BLaER1 treated with 17β-estradiol and CSF1 and Interleukin-3, amounts not matched to agents 10 nM and 100 nM (cell line): ENCODE measurements at regions not wholly inside any gene's neighbourhood (a gene's known extent, or its start where the extent isn't known, plus 50 kb on each side); places are given as distances from the start of the nearest gene placed in this dataset.

ENCODE experiments used
- H3K27ac ChIP-seq, 11 experiments: shearing (Covaris generic); formaldehyde crosslinking; 2 replicates each; pipeline ENCODE4 v1.8.1; 2022
- H3K27me3 ChIP-seq, 11 experiments: shearing (Covaris generic); formaldehyde crosslinking; 2 replicates each; pipeline ENCODE4 v1.8.1; 2022
- H3K36me3 ChIP-seq, 11 experiments: shearing (Covaris generic); formaldehyde crosslinking; 2 replicates each; pipeline ENCODE4 v1.8.1; 2022
- H3K4me1 ChIP-seq, 10 experiments: shearing (Covaris generic); formaldehyde crosslinking; 2 replicates each; pipeline ENCODE4 v1.8.1; 2022
- H3K4me2 ChIP-seq, 11 experiments: shearing (Covaris generic); formaldehyde crosslinking; 2 replicates each; pipeline ENCODE4 v1.8.1; 2022
- H3K4me3 ChIP-seq, 10 experiments: shearing (Covaris generic); formaldehyde crosslinking; 2 replicates each; pipeline ENCODE4 v1.8.1; 2022
- H3K9ac ChIP-seq, 11 experiments: shearing (Covaris generic); formaldehyde crosslinking; 2 replicates each; pipeline ENCODE4 v1.8.1; 2022
- H3K9me3 ChIP-seq, 11 experiments: shearing (Covaris generic); formaldehyde crosslinking; replicated peaks in 1 of 11; 2 replicates each; pipeline ENCODE4 v1.8.1; 2022
- H4K20me1 ChIP-seq, 11 experiments: shearing (Covaris generic); formaldehyde crosslinking; 2 replicates each; pipeline ENCODE4 v1.8.1; 2022
- Cebpa-rat ChIP-seq, 11 experiments: shearing (Covaris generic); IDR thresholded peaks; 2 replicates each; pipeline ENCODE4 v1.8.1; 2022

DNA sequence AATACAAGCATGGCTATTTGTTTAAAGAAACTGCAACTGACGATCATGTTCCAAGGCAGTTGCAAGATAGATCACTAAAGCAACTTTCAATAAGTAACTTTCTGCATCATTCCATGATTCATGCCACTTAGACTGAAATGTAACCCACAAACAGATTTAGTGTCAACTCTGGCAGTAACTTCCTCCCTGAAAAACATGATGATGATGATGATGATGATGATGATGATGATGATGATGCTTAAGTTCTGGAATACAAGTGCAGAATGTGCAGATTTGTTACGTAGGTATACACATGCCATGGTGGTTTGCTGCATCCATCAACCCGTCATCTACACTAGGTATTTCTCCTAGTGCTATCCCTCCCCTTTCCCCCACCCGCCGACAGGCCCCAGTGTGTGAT is 754.7 kb downstream of the INHBA start:
- Histone ChIP-seq H3K27ac (no peak overlapping the region), H3K36me3 (no peaks in the 10 kb centered on the region), H3K9me3 (peaks cover 27 to 38% (median 34%) of the 10 kb centered on the region in 11 experiments; a peak in 21 of 22 replicates), H4K20me1 (no peaks in the 10 kb centered on the region), H3K27me3 (no peaks in the 10 kb centered on the region), H3K9ac (no peak overlapping the region), H3K4me2 (no peak overlapping the region), H3K4me3 (no peak overlapping the region), H3K4me1 (no peaks in the 10 kb centered on the region)
- no peak for TF ChIP-seq Cebpa-rat (IDR thresholded peaks at IDR 0.05)

DNA sequence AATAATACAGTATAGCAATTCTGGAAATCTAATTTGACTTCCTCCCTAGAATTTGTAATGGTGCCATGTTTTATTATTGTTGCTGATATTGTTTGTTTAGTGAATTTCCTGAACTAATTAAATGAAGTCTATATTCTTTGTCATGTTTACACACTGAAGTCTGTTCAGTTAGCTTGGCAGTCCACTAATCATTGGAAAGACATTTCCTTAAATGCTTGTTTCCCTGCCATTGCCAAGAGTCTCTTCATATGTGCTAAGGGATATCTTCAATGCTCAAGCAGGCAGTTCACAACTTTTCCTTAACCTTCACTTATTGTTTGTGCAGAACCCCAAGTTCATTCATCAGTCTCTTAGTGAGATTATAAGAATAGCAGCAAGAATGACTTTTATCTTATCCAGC is 755.3 kb downstream of the INHBA start:
- Histone ChIP-seq H4K20me1 (no peaks in the 10 kb centered on the region), H3K36me3 (no peaks in the 10 kb centered on the region), H3K4me3 (no peak overlapping the region), H3K4me1 (no peaks in the 10 kb centered on the region), H3K27ac (no peak overlapping the region), H3K4me2 (no peak overlapping the region), H3K9me3 (peaks cover 27 to 38% (median 34%) of the 10 kb centered on the region in 11 experiments; a peak in 21 of 22 replicates), H3K27me3 (no peaks in the 10 kb centered on the region), H3K9ac (no peak overlapping the region)
- TF ChIP-seq Cebpa-rat (IDR thresholded peaks at IDR 0.05) = no peak

DNA sequence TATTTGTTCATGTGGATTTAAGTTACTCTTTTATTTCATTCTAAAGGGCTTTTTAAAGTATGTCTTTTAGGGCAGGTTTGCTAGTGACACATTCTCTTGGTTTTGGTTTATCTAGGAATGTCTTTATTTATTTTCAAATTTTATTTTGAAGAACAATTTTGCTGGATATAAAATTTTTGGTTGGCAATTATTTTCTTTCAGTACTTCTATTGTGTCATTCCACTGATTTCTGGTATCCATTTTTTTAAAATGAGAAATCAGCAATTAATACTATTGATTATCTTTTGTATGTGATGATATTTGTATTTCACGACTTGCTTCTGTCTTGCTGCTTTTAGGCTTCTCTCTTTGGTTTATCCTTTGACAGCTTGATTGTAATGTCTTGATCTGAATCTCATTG is 756.3 kb downstream of the INHBA start:
- Histone ChIP-seq H3K36me3 (no peaks in the 10 kb centered on the region), H3K4me3 (no peak overlapping the region), H3K4me1 (no peaks in the 10 kb centered on the region)

DNA sequence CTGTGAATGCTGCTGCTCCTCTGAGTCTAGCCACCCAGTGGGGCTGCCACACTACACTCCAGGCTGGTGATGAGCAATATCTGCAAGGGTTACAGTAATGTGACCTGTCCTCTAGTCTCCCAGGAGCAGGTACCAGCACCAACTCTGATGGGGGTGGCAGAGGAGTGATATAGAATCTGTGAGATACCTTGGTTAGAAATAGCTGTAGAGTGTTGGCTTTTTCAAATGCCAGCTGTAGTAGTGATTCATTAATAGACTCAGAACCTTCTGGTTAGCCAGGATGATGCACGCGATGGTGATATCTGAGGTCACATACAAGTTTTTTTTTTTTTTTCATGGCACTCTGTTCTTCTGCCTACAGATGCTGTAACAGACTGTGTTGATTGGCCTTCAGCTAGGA is 757.1 kb downstream of the INHBA start:
- Histone ChIP-seq H3K4me1 (no peaks in the 10 kb centered on the region), H3K4me2 (no peak overlapping the region), H3K27me3 (no peaks in the 10 kb centered on the region), H4K20me1 (no peaks in the 10 kb centered on the region), H3K36me3 (no peaks in the 10 kb centered on the region), H3K27ac (no peak overlapping the region), H3K9ac (no peak overlapping the region), H3K9me3 (peaks cover 27 to 38% (median 34%) of the 10 kb centered on the region in 11 experiments; a peak in 21 of 22 replicates), H3K4me3 (no peak overlapping the region)
- TF ChIP-seq Cebpa-rat (IDR thresholded peaks at IDR 0.05) = no peak

More for the DNA sequence above, 756.3 kb downstream of the INHBA start:
- TF ChIP-seq Cebpa-rat (IDR thresholded peaks at IDR 0.05) = no peak
- Histone ChIP-seq H3K9ac (no peak overlapping the region), H3K9me3 (peaks cover 27 to 38% (median 34%) of the 10 kb centered on the region in 11 experiments; a peak in 21 of 22 replicates), H3K27me3 (no peaks in the 10 kb centered on the region), H3K27ac (no peak overlapping the region), H3K4me2 (no peak overlapping the region), H4K20me1 (no peaks in the 10 kb centered on the region)

DNA sequence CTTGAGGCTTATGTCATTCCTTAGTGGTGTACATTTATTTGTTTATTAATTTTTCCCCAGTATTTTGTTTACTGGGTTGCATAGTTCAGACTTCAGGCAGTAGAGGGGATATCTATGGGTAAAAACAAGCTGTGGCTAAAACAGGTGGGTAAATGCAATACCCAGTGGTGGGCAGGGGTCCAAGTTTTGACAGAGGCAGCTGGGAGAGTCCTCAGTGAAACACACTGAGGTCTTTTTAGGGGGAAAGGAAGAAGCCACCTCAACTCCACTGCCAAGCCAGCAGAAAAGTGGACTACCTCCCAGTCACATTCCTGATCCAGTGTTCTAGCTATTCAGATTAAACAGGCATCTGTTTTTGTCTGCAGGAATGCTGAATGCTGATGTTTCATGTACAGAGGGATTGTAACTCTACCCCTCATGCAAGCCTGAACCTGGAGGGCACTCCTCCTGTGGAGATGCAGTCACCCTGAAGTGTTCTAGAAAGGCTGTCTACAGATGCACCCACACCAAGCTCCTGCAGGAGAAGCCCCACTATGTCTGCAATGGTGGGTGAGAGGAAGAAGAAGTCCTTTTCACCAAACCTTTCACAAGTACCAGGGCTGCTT is 757.8 kb downstream of the INHBA start:
- H3K27ac ChIP-seq = no peak overlapping the region

DNA sequence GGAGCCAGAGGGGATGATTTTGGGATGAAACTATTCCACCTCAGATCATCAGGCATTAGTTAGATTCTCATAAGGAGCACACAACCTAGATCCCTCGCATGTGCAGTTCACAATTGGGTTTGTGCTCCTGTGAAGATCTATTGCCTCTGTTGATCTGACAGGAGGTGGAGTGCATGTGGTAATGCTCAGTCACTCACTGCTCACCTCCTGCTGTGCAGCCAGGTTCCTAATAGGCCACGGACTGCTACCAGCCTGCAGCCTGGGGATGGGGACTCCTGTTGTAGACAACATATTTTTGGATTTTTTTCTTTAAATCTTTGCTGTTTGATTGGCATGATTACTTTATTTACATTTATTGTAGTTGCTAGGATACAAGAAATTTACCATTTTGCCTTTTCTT is 765.0 kb downstream of the INHBA start:
- Histone ChIP-seq H3K9ac (no peak overlapping the region), H3K4me1 (no peaks in the 10 kb centered on the region), H3K4me2 (no peak overlapping the region), H3K27me3 (no peaks in the 10 kb centered on the region), H4K20me1 (no peaks in the 10 kb centered on the region), H3K36me3 (no peaks in the 10 kb centered on the region), H3K27ac (no peak overlapping the region), H3K4me3 (no peak overlapping the region), H3K9me3 (peaks cover 0 to 10% (median 6%) of the 10 kb centered on the region in 11 experiments; a peak in 8 of 22 replicates)
- TF ChIP-seq Cebpa-rat (IDR thresholded peaks at IDR 0.05) = no peak

More for the DNA sequence above, 757.8 kb downstream of the INHBA start:
- Histone ChIP-seq H3K9ac (no peak overlapping the region), H3K36me3 (no peaks in the 10 kb centered on the region), H3K27me3 (no peaks in the 10 kb centered on the region), H3K4me1 (no peaks in the 10 kb centered on the region), H3K4me3 (no peak overlapping the region), H4K20me1 (no peaks in the 10 kb centered on the region), H3K9me3 (peaks cover 27 to 38% (median 34%) of the 10 kb centered on the region in 11 experiments; a peak in 21 of 22 replicates), H3K4me2 (no peak overlapping the region)
- no peak for TF ChIP-seq Cebpa-rat (IDR thresholded peaks at IDR 0.05)

DNA sequence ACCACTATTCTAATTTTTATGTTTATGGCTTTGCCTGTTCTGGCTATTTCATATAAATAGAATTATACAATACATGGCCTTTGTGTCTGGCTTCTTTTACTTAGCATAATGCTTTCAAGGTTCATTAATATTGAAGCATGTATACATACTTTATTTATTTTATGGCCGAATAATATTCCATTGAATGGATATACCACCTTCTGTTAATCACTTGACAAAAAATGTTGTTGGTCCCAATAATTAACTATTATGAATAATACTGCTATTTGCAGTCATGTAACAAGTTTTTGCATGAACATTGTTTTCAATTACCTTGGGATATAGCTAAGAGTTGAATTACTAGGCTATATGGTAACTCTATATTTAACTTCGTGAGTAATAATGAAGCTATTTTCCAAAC is 767.5 kb downstream of the INHBA start:
- H3K27ac ChIP-seq = no peak overlapping the region
- H3K4me2 ChIP-seq = no peak overlapping the region
- no peak overlapping the region for H3K4me3 ChIP-seq
- no peaks in the 10 kb centered on the region for H4K20me1 ChIP-seq
- no peak for TF ChIP-seq Cebpa-rat (IDR thresholded peaks at IDR 0.05)
- H3K9ac ChIP-seq = no peak overlapping the region
- peaks cover 0 to 10% (median 6%) of the 10 kb centered on the region in 11 experiments; a peak in 8 of 22 replicates for H3K9me3 ChIP-seq
- H3K27me3 ChIP-seq = no peaks in the 10 kb centered on the region
- no peaks in the 10 kb centered on the region for H3K36me3 ChIP-seq
- H3K4me1 ChIP-seq = no peaks in the 10 kb centered on the region

DNA sequence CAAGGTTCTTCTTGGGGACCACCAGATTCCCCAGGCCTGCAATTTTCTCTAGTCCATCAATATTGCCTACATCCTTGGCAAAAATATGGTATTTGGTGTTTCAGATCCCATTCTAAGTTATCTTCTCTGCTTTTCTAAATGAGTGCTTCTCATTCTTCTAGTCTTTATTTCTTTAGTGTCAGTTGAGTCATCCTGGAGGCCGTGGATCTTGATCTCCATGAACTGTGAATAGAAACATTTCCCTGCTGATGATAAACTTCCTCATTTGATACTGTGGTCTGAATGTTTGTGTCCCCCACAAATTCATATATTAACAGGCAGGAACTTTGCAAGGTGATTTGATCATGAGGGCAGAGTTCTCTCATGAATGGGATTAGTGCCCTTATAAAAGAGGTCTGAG is 779.3 kb downstream of the INHBA start:
- no peak overlapping the region for H3K27ac ChIP-seq
- no peak overlapping the region for H3K4me2 ChIP-seq

DNA sequence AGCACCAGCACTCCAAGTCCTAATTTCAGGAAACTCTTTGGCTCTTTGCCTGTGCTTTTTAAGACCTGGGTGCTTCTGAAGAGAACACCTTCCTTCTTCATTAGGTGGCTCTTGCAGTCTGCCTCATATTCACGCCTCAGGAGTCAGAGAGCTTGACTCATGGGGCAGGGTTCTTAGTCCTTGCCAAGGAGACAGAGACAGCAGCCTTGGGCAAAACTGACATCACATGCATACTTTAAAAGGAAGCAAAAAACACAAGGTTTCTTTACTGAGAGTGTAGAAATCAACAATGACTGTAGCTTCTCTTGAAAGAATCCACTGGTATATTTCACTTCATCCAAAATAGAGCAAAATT is 780.6 kb downstream of the INHBA start:
- Histone ChIP-seq H3K9me3 (no peaks in the 10 kb centered on the region), H3K9ac (no peak overlapping the region), H3K27me3 (no peaks in the 10 kb centered on the region), H3K4me3 (no peak overlapping the region), H4K20me1 (no peaks in the 10 kb centered on the region), H3K4me1 (no peaks in the 10 kb centered on the region), H3K4me2 (no peak overlapping the region), H3K27ac (no peak overlapping the region), H3K36me3 (no peaks in the 10 kb centered on the region)
- TF ChIP-seq Cebpa-rat (IDR thresholded peaks at IDR 0.05) = no peak

More for the DNA sequence above, 779.3 kb downstream of the INHBA start:
- Histone ChIP-seq H3K9me3 (no peaks in the 10 kb centered on the region), H3K9ac (no peak overlapping the region), H3K4me3 (no peak overlapping the region), H3K36me3 (no peaks in the 10 kb centered on the region), H4K20me1 (no peaks in the 10 kb centered on the region), H3K27me3 (no peaks in the 10 kb centered on the region), H3K4me1 (no peaks in the 10 kb centered on the region)
- no peak for TF ChIP-seq Cebpa-rat (IDR thresholded peaks at IDR 0.05)

DNA sequence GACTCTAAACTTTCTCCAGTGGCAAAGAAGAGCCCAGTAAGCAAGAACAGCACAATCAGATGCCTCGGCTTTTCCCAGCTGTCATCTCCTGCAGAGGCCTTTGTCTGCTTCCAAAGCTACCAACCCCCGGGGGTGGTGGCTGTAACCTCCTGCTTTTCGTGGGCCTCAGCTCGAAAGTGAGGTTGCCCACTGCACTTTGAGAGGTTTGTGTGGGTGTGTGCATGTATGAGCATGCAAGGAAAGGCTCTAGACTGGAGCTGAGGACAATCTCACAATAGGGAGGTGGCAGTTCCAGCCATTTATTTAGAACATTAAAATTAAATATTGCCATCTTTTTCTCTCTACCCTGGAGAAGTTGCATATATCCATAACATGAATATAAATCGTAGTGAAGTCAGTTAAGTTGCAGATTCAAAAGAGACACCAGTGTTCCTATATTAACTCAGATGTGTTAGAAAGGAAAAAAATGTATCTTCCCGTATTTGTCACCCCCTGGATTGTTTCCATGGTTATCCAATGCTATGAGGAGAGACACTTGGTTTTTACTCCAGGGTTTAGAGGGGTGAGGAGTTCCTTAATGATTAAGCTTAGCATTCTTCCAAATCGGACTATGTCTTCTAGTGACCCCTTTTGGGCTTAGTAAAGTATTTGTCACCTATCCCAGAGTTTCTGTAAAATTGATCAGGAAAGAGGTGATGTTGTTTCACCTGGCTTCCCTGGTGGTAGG is 781.1 kb downstream of the INHBA start:
- no peak overlapping the region for H3K27ac ChIP-seq

More for the DNA sequence above, 781.1 kb downstream of the INHBA start:
- Histone ChIP-seq H3K4me3 (no peak overlapping the region), H3K36me3 (no peaks in the 10 kb centered on the region), H4K20me1 (no peaks in the 10 kb centered on the region), H3K9me3 (no peaks in the 10 kb centered on the region), H3K4me2 (no peak overlapping the region), H3K4me1 (no peaks in the 10 kb centered on the region), H3K27me3 (no peaks in the 10 kb centered on the region), H3K9ac (no peak overlapping the region)
- TF ChIP-seq Cebpa-rat (IDR thresholded peaks at IDR 0.05) = no peak
